Mesenteric fat pad (tissue), 1 donor: ENCODE measurements at regions not wholly inside any gene's neighbourhood (a gene's known extent, or its start where the extent isn't known, plus 50 kb on each side); places are given as distances from the start of the nearest gene placed in this dataset.

Source experiments
- DNase-seq: peaks from one replicate; pipeline ENCODE4 v3.0.0-alpha.2; 2020; ENCODE audit warnings: low spot score
- donor health status: DM: yes; HTN: yes; CAD: no.

DNA sequence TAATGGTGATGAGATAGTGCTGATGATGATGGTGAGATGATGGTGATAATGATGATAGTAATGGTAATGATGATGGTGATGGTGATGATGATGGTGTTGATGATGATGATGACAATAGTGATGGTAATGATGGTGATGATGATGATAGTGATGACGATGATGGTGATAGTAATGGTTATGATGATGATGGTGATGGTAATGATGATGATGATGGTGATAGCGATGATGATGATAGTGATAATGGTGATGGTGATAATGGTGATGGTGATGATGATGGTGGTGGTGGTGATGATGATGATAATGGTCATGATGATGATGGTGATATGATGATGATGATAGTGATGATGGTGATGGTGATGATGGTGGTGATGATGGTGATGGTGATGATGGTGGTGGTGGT is 384.6 kb downstream of the MATN1 start:
- no peak for DNase-seq

DNA sequence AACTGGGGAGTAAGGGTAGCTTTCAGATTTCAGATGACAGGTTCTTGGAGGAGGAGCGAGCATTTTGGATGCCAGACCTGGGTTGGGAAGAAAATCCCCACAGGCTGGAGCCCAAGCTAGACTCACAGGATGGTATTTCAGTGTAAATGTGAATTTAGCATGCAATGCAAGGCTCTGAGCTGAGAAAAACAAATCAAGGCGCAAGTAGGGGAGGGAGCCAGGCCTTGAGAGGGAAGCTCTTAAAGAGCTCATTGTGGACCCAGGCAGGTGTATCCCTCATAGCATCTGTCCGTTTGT is 386.1 kb downstream of the MATN1 start:
- DNase-seq: no peak

DNA sequence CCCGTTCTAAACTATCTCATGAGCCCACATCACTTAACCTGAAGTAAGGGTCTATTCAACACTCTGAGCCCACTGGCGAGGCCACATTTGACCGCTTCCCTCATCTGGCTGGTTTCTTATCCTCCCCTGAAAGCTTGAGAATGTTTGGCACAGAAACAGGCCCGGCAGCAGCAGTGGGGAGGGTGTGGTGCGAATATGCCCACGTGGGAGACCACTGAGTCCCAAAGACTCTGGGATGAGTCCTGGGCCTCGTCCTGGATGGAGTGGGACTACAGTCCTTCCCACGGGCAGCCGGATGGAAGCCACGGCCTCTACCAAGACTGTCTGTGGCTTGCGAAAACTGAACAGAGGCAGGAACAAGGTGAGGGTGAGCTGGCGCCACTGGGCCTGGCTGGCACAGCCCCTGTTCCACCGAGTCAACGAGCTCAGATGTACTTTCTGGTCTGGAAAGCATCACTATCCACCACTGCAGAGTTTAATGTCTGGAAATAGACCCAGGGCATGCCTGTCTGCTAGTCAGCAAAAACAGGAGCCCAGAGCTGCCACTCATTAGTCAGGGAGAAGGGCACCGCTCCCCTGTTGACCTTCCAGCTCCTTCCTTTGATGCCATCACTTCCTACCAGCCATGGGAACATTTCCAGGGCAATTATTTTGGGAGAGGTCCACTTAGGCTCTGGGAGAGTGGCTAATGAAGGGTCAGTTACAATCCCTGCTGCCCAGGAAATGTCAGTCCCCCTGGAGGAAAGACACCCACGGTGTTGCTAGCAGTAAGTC is 386.6 kb downstream of the MATN1 start:
- peak; percentile 87 for DNase-seq

DNA sequence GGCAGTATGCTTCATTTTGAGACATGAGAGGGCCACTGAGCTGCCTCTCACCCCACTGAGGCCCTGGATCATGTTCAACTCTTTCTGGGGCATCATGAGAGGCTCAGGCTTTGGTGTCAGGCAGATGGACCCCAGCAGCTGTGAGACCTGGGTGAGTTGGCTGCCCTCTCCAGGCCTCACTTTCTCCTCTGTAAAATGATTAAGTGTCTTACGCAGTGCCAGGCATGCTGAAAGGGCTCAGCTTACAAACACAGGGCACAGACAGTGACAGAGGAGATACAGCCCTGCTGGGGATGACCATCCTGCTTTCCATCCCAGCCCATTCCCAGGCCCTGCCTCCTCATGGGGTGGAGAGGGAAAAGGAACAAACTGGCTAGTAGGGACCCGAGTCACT is 387.4 kb downstream of the MATN1 start:
- no peak for DNase-seq

DNA sequence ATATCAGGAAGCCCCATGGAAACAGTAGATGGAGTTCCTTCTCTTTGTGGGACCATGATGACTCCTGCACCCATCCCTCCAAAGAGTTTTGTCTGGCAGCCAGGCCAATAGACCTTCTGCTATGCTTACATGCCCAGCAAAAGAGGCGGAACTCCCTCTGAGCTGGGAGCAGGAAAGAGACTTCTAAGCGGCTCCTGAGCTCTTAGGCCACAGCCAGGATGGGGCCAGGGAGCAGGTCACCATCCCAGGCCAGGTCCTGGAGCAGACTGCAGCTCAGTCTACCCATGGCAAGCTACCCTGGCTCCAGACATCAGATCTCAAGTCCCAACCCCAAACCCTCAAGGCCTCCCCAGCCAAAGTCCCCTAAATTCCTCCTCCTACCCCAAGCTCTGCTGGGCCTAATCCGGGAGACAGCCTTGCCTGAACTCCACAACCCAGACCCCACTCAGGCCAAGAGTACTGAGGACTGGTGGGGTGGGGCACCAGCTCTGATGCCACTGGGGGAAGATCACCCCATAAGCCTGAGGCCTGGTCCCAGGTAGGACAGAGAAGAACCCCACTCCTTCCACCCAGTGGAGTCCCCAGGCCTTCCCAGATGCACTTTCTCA is 387.9 kb downstream of the MATN1 start:
- no peak for DNase-seq

DNA sequence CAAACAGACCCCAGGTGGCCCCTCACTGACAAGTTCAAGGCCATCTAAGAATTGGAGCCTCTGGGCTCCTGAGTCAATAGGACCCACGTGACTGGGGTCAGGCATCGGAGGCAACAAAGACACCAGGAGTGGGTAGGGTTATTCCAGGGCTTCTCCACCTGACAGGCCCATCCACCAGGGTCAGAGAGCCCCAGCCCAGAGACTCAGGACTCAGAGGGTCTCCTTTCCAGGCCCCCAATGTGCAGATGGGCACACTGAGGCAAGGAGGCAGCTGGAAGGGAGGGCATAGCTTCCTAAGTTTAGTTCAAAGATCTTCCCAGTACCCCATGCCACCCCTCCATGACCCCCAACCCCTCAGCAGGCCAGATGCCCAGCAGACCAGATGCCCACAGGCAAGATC is 388.6 kb downstream of the MATN1 start:
- DNase-seq: peak; percentile 79

DNA sequence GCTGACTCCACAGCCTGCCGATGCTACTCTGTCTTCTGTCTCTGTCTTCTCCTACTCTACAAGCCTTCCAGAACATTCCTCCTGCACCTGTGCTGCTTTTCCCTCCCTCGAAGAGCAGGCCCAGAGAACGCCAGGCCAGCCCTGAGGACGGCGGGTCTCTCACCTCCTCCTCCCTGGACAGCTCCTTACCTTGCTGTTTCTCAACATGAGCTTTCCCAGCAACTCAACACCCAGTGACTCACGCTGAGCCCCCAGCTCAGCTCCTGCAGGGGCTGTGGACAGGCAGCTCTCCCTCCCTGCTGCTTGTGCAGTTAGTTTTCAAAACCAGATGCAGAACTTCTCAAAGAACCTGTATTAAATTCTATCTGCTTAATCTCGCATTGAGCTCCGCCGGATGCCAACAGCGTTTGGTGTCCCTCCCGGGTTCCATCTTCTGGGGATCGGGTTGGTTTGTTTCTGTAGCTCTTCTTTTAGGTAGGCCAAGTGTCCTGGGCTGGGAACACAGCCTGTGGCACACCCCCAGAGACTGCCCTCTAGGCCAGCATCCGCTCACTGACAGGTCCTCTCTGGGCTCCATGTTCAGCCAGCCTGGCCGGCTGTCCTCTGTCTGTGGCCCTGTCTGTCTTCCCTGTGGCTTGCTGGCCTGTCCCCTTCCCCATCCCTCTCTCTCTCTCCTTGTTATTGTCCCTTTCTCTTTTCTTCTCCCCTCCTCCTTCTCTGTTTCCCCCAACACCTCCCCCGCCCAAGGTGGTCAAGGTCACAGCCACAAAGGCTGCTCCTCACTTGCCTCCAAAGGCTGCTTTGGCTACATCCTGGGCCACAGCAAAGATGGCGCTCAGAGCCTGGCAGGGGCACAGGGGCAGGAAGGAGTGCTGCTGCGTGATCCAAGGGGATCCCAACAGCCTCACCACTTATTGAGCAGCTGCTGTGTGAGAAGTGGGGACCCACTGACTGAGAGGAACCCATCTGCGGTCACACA is 391.0 kb downstream of the MATN1 start:
- no peak for DNase-seq

DNA sequence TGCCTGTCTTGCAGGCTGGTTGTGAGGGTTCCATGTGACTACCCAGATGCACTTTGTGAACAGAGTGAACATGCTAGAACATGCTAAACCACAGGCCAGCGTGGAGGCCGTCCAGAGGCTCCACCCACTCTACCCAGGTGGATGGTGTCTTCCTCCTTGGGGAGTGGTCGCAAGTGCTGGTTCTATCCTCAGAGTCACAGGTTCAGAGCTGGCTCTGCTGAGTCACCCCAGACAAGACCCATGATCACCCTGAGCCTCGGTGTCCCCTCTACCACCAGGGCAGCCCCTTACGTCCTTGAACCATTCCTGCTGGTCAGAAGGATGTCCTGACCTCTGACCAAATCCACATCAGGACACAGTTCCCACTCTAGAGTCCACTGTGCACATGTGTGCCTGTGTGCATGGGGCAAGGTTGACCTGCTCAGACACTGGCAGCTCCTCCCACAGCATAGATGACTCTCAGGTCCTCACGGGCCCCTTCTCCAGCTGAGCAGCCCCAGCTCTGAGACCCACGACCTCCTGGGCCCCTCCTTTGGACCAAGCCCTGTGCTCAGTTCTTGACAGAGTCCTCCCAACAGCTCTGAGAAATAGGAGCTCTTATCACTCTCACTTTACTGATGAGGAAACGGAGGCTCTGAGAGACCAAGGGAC is 391.8 kb downstream of the MATN1 start:
- DNase-seq: peak; percentile 74

DNA sequence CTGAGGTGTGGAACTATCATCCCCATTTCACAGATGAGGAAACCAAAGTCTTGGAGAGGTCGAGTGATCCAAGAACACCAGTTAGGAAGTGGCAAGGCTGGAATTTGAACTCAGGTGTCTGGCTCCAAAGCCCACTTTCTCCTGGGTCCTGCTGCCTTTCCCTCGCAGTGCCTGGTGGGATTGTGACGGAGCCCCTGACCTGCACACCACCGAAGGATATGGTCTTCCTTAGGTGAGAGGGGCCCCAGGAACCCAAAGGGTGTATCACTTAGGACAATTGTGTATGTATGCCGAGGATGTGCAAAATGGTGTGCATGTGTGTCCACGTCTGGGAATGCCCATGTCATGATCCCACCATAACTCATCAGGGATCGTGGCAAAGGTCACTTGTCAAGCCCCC is 392.7 kb downstream of the MATN1 start:
- DNase-seq: no peak

DNA sequence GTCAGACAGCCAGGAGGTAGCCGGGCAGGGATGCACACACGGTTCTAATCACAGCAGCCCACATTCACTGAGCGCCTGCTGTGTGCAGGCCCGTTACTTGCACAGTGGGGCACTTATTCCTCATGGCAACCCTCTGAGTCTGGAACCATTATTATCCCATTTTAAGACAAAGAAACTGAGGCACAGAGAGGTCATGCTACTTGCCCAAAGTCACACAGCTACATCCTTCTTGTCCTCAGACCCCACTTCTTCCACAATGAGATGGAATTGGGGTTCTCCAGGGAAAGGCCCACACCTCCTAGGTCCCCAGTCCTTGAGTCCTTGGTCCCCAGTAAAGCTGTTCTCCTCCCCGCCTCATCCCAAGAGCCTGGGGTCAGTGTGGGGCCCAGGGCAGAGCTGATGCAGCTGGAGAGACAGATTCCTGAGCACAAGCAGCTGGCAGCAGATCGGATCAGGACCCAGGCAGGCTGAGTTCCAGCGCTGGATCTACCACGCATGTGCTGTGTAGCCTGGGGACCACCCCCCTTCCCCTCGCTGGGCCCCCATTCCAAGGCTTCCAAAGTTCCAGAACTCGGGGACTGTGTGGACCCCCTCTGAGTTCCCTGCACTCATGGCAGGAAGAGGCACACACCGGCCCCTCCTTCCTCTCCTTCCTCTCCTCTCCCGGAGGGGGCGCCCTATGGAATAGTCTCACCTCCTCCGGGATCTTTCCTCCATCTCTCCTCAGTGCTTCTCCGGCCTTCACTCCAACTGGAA is 393.4 kb downstream of the MATN1 start:
- DNase-seq: peak; percentile 79

DNA sequence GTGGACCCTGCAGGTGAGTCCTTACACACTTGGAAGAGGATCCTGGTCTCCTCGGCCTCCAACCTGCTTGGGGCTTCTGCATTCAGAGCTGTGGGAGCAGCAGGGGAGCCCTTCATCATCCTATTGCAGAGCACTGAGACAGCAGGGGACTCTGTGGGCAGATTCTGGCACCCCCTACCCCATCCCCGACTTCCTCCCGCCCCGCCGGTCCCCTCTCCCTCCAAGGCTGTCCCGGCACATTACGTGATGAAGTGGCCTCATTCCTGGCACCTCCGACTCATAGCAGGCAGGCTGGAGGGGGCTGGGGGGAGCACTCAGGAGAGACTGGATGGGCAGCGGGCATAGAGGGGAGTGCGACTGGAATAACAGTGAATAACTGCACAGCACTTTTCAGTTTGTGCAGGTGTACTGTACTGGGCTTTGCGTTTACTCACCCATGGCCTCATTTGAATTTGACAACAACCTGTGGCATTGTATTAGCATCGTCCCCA is 394.1 kb downstream of the MATN1 start:
- DNase-seq: peak; percentile 80

DNA sequence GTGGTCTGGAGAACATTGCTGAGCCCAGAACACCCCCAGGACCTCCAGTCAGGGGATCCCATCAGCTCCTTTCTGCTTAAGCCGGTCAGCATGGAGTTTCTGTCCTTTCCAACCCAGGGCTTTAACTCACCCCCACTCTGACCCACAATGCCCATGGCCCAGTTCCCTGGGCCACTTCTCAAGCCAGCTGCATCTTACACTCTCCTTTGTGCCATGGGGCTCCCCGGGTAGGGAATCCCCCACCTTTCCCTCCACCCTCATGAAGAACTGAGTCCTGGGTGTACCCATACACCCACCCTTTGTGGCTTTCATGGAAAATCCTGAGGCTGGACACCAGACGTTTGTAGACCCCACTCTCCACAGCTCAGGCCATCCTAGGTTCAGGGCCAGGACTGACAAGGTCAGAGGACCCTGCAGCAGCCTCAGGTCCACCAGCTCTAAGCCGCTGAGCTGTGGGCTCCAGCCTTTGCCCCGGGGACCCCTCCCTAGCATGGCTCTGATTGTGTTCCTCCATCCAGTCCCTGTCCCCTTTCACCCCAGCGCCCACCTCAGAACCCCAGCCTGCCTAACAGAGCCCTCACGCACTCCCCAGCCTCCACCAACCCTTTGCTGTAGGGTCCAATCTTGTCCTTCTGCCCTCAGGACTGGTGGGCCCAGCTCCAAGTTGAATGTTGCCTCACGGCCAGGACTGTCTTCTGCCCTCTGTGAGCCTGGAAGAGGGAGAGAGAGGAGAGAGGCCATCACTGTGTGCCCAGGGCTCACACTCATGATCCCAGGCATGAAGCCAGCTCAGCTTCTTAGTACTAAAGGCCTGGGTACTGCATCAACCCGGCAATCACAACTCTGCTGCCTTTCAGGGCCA is 394.8 kb downstream of the MATN1 start:
- peak; percentile 55 for DNase-seq

DNA sequence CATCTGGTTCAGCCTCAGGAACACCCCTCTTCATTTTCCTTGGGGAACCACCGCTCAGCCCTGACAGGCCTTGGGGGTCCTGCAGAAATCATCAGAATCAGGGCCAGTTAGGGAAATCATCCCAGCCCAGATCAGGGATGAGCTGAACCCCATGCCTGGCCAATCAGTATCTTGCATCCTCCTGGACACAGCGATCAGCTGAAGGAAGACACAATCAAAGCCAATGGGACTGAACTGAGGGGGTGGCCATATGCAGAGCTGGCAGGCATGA is 395.4 kb downstream of the MATN1 start:
- DNase-seq: no peak

DNA sequence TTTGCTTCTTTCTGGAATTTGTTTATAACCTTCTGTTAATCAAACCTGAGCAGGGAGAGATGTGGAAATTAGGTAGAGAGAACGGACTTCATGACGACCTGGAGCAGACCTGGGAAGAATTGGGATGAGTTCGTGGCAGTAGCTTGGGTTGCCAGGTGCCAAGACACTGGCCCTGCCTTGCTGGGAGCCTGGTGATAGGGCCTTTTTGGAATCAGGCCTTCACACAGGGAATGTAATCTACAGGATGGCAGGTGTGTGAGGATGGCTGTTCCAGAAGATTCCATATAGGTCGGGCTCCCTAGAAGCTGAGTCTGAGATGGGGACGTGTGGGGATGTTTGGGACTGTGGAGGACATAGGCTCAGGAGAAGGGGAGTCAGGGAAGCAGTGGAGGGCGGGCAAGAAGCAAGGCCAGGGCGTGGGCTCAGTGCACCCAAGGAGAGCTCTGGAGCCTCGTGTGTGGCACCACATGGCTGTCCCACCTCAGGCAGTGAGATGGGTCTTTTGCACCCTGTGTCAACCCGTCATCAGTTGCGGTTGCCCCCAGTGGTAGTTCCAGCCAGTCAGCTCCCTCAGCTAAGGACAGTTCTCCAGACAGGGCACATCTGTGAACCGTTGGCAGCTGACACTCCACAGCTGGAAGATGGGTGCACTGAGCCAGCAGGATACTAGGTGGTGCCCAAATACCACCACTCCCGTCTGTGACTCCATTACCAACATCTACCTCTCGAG is 395.9 kb downstream of the MATN1 start:
- DNase-seq: peak; percentile 65

DNA sequence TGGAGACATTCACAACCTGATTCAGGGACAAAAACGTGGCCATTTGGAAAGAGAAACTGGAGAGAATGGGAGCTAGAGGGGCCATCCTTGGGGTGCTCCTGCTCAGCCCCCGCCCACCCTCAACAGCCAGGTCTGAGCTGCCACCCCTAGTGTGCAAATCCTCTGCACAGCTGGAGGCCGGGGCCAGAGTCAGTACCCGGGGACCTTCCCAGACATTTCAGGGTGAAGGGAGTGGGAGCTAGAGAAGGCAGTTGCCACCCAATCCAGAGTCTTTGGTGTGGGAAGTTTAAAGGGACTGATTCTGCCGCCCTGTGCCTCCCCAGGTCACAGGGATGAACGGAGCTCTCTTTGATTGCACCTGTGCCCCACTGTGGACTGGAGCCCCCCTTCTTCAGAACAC is 397.4 kb downstream of the MATN1 start:
- DNase-seq: peak; percentile 64

DNA sequence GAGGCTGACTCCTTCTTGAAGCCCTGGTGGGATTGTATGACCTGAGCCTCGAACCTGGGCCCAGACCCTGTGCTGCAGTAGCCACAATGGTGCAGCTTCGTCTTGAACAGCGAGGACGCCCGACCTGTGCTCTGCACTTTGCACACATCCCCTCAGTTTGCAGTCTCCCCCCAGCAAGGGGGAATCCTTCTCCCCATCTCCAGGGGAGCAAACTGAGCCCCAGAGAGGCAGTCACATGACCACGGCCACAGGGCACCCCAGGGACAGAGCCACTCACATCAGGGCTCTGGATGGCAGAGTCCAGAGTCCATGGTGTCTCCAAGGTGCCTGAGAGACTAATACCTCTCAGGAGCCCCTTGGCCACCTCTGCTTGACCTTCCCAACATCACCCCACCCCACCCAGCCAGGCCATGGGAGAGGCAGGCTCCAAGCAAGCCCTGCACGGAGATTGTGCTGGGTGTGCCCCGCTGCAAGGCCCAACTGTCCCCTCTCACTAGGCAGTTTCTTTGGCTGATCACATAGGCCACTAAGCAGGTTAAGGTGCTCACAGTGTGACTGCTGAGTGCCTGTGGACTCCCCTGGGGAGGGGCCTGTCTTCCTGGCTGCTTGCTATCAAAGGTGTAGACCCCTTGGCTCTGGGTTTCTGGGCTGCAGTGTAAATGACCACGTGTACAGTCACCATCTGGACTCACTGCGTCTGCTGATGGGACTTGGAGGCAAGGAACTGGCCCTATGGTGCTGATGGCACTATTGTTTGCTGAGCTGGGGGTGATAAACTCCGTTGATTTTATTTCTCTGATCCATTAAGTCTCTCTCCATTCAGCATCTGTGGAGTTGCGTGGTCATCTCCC is 398.1 kb downstream of the MATN1 start:
- DNase-seq: peak; percentile 69

DNA sequence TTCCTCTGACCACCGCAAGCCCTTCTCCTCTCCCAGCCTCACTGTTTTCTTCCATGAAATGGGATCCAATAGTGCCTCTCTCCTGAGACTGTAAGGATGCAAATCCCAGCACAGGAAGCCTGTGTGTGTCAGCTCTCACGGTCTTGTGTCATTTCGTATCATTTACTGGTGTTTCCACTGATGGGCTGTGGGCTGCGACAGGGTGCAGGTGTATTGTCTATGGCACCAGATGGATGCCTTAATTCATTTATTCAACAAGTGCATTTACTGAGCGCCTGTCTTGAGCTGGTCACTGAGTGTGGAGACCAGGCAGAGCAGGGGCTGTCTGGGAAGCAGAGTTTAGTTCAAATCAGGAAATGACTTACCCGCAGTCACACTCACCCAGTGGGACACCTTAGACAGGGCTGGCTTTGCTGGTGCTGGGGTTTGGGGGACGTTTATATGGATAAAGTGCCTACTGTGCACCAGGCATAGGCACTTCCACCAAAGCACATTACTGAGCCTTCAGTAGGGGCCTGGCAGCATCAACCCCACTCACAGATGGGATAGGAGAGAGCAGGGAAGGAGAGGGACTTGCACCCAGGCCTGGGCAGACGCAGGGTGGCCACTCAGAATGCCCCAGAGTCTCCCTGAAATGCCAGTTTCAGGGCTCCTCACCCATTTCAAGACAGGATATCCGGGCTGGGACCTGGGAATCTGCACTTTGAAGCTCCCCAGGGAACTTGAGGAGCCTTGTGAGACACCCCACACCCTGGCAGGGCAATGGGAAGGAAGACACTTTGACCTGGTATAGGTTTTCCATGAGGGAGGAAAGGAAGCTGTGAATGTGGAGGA is 398.9 kb downstream of the MATN1 start:
- peak; percentile 65 for DNase-seq
